ENCODE measurements at regions not wholly inside any gene's neighbourhood (a gene's known extent, or its start where the extent isn't known, plus 50 kb on each side); places are given as distances from the start of the nearest gene placed in this dataset.
"Not testable (repeated sequence)": the region's sequence is repeated elsewhere in the genome, so short reads cannot be mapped to it uniquely, and the experiment has no call there.

DNA sequence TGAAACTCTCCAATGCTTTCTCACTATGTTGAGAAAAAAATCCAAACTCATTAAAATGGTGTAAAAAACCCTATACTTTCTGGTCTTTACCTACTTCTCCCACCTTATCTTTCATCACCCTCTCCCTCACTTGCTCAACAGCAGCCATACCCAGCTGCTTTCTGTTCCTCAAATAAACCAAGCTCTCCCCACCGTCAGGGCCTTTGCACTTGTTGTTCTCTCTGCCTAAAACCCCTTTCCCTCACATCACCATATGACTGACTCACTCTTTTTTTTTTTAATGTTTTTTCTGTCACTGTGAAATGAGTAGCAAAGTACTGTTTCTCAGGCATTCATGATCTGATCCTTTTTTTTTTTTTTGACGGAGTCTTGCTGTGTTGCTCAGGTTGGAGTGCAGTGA lies 122.3 kb upstream of the TMEM164 start:
- DNase-seq, result no peak

DNA sequence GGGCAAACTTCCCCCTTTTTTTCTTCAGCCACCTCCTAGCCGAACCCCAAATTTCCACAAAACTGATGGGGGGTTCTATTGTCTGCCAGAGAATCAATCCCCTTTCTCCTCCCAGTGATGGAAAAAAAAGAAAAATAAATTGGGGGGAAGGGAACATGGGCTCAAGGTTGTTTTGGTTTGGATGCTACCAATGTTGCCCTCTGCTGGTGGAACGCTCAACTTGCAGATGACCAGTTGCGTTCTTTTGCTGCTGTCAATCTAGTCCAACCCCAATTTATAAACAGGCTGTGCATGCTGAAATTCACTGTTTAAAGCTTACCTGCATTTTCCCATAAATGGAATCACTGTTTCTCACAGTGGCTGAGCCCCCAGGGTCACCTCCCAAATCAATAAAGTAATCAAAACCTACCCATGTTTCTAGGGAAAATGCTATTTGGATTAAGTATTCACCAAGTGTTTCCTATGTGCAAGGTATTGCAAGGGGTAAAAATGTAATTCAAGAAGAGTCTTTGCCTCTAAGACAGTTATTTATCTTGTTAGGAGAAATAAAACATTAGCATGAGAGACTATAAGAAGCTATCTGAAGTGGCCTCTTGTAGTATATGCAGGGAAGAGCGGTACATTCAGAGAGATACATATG lies 116.7 kb upstream of the TMEM164 start:
- DNase-seq, result no peak

DNA sequence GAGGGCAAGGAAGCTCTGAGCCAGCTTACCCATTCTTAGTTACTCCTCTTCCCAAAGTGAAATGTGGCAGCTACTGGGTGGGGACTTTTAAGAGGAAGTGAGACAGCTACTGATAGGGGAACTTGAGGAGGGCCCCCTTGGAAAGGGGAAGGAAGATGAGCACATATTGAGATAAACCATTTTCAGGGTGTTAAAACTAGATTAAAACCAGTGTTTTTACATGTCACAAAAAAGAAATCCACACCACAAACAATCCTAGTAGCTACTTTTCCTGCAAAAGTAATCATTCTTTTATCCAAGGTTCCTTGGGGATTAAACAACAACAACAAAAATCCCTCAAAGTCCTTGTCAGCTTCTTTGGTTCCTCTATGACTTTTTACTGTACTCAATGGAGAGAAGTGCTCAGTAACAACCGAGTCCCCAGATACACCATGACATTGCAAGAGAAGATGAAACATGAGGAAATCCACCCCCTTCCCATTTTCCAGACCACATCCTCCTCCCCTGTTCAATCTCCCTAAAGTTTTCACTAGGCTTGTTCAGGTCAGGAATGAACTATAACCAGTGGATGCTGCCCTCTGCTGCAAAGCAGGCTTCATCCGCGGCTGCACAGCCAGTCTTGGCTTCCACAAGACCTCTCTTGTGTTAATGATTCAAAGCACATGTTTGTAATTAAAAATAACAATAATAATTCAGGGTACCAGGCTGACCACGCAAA lies 113.5 kb upstream of the TMEM164 start:
- DNase-seq, result no peak

DNA sequence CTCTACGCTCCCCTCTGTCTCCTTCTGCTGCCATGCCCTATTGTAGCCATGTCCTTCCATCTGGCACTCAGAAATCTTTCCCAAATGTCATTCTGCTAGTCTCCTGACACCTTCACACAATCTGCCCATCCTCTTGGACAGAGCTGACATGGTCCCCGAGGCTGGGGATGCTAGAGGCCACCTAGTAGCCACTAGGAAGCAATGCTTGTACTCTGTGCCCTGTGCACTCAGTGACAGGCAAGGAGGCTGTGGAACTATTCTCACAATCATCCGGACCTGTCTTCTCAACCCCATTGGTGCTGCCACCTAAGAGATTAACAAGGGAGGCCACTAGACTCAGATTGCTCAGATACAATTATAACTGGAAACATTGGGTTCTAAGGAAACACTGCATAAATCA lies 112.6 kb upstream of the TMEM164 start:
- no peak for DNase-seq

DNA sequence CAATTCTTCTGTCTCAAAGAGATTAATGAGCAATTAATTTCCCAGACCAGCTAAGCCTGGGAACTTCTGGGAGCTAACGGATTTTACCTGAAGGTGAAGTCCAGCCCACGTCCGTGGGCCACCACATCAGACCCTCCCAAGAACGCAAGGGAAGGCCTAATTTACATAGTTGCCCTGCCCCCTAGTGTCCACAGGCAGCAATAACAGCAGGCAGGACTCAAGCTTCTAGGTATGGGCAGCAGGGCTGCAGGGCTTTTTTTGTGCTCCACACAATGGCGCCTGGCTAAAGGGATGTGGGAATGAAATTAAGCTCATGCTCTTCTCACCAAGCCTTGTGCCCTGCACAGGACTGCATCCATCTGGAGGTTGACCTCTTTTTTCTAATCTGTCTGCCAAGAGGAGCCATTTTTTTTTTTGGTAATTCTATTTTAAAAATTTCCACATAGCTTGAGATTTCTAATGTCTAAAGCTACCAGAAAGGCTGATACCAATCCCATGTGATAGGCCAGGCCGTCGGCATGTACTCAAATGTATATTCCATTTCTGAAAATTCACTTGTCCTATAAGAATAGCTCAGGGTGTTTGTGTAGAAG lies 111.9 kb upstream of the TMEM164 start:
- DNase-seq, result no peak

DNA sequence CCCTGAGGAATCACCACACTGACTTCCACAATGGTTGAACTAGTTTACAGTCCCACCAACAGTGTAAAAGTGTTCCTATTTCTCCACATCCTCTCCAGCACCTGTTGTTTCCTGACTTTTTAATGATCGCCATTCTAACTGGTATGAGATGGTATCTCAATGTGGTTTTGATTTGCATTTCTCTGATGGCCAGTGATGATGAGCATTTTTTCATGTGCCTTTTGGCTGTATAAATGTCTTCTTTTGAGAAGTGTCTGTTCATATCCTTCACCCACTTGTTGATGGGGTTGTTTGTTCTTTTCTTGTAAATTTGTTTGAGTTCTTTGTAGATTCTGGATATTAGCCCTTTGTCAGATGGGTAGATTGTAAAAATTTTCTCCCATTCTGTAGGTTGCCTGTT lies 106.9 kb upstream of the TMEM164 start:
- DNase-seq, result not testable (repeated sequence)

DNA sequence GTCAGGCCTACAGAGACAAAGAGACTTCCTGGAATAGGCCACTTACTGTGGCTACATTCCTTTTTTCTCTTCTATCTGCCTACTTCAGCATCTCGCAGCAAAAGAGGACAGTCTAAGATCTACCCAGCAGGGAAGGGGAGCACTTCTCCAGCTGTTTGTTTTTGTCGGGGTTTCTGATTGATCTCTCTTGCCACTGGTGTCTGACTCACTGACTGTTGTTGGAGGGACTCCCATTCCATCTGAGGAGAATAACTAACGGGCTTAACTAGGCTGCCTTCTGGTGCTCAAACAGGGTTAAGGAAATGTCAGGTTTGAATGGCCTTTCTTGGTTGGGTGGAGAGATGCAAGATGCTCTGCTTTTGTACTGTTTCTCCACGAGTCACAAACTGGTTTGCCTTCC lies 100.2 kb upstream of the TMEM164 start:
- DNase-seq, result no peak

DNA sequence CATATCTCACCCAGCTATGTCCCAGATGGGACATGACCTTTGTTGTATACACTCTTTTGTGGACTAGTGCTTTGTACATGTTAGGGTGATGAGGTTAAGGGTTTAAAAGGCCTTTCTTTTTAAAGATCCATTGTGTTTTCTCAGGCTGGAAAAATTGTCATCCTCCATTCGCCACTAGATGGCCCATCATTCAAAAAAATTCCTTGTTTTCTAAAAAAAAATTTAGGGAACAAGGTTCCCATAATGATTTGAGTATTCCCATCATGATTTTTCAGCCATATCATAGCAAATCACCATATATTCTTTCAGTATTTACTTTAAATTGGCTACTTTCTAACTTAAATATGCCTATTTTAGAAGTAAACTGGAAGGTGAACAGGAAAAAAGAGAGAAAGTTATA lies 91.9 kb upstream of the TMEM164 start:
- DNase-seq, result no peak

DNA sequence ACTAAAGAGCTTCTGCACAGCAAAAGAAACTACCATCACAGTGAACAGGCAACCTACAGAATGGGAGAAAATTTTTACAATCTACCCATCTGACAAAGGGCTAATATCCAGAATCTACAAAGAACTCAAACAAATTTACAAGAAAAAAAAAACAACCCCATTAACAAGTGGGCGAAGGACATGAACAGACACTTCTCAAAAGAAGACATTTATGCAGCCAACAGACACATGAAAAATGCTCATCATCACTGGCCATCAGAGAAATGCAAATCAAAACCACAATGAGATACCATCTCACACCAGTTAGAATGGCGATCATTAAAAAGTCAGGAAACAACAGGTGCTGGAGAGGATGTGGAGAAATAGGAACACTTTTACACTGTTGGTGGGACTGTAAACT lies 89.9 kb upstream of the TMEM164 start:
- not testable (repeated sequence) for DNase-seq

DNA sequence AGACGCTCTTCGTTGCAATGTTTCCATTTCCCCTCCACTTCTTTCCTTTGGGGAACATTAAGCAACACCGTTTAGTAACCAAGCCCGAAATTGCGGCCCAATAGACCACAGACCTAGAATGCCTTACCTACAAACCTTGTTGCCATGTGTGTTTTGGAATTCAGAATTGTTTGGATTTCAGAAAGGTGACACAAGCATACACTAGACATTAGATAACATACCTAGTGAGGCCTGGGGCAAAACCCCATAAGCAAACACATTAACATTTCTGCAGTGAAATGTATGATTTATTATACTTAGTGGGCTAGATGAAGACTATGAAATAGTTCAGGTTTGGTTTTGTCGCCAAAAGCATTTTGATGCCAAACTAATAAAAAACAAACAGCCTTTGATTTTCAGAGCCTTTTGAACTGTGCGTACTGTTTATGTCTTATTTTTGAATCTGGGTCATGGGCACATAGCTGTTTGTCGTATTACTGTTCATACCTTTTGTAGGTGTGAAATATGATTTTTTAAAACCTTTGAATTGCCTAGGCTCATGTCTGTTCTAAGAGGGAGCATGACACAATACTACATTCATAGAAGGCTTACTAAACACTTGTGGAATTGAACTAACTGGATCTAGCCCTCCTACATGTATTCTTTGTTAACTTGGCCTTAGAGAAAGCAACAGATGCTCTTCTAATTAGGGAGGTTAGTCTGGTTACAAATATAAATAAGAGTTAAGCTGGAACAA lies 88.6 kb upstream of the TMEM164 start:
- no peak for DNase-seq

DNA sequence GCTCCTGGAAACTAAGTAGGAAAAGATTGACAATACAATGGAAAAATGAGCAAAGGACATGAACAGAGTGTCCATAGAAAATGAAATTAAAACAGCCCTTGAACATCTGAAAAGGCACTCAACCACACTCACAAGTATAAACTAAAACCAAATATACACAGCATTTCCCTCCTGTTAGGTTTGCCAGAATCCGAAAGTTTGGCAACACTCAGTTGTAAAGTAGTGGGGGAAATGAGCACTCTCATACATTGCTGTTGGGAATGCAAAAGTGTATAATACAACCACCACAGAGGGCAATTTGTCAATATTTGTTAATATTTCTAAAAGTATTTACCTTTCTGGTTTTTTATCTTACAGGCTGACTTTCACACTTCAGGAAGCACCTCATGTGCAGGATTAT lies 84.2 kb upstream of the TMEM164 start:
- DNase-seq, result no peak

DNA sequence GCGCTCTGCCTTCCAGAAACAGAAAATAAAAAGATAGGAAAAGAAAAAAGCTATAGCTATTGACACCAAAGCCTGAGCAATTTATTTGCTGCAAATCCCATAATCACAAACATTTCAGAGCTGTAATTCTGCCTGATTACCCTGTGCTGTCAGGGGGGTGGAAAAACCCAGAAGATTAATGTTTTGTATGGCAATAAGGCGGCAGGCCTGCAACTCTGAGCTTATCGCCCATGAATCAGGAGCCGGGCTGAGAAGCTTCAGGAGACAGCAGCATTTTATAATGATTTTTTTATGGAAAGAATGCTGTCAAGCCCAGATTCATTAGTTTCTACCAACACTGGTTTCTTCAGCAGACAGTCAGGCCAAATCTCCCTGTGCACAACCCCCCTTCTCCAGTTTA lies 82.6 kb upstream of the TMEM164 start:
- no peak for DNase-seq

DNA sequence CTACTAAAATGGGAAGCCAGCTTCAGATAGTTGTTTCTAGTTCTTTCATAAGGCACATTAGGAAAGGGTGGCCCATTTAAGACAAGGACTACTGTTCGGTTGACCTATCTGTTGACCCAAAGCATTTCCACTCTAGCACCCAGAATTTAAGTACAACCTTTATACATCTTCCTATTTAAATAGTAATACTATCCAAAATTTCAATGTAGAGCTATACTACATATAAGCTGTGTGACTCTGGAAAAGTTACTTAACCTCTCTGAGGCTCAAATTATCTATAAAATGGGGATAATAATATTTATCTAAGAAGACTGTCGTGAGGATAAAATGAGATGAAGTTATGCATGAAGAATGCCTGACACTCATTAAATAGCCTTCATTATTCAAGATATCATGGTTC lies 82.0 kb upstream of the TMEM164 start:
- no peak for DNase-seq

DNA sequence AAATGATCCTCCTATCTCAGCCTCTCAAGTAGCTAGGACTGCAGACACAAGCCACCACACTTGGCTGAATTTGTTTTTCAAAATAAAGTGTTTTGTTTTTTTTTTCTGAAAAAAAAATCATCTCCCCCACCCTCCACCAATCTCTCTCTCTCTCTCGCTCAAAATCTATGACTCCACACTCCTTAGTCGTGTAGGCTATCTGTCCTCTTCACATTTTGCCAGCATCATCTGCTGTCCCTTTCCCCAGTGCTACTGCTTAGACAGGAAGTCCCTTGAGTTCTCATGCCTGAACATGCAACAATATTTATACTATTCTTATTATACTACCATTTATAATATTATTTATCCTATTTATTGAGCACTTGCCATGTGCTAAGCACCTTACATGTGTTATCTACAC lies 80.7 kb upstream of the TMEM164 start:
- no peak for DNase-seq

DNA sequence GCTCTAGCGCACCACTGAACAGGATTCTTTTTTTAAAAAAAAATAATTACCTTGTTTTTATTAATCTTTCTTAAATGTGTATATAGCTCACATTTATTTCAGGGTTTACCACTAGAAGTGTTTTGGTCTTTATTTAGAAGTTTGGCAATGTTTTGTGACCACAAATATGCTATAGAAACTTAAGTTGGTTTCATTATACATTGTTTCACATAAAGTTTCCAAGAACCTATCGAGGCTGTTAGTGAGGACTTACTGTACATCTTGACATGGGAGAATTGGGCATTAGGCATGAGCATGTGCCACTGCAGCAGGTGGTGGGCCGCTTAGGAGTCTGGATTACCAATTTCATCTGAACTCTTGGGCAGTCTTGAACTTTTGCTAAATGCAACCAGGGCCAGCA lies 77.9 kb upstream of the TMEM164 start:
- not testable (repeated sequence) for DNase-seq

DNA sequence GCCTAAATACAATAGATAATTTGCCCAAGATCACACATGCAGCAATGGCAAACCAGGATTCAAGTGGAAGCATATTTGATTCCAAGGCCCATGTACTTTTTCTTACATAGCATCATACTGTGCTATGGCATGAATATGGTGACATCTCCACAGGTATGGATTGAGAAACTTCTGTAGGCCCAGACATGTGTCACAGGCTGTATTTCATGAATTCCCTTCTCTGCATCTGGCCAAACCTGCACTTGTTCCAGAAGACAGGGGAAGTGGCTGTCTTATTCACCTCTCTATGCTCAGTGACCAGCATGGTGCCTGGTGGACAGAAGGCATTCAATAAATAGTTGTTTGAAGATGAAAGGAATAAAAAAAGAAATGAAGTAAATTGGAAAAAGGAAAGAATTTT lies 77.3 kb upstream of the TMEM164 start:
- DNase-seq, result no peak

DNA sequence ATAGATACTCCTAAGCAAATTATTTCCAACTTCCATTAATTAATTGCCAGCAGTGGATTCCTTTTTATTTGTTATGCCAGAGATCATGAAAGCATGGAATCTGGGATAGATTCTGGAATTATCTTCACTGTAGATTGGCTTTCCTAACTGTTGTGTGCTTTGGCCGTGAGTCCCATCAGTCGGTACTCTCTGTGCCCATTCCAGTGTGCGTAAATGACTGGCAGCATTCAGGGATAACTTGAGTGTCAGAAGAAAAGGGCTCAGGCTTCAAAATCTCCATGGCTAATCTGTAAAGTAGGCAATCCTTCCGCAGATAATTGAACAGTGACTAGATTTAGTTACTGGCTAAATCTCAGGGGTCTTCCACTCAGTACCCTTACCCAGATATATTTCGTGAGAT lies 76.8 kb upstream of the TMEM164 start:
- no peak for DNase-seq

DNA sequence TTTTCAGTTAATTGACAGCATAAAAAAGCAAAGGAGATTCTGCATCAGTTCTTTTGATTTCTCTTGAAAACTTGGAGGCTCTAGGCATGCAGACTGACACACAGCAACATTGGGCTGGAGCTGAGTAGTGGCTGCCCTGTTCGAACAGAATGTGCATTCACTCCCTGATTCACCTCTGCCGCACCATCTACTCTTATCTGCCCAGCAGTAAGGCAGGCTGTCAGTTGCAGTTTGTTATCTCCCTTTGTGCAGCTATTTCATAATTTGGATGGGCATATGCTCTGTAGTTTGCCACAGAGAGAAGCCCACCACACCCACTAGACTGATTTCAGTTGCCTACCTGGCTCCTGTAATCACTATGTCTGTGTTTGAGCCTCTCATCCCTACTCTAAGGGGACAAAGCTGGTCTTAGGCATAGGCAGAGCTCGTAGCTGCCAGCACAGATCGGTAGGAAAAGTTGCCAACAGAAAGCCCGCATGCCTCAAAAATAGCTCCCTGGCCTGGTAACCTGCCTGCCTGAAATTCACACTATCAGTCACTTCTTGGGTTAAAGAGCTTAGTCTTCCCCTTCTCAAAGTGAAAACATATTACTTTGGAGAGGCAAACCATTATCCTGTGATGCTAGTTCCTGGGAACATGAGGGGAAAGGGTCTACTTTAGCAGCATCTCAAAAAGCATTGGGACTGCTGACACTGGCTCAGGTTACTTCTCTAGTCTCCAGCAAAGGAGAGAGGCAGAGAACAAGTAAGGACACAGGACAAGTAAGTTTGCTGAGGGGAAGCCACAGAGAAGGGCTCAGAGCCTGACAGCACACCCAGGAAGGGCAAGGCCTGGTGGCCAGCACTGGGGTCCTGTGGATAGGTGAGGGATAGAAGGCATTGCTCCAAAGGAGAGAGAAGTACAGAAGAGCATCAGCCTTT lies 75.9 kb upstream of the TMEM164 start:
- DNase-seq, result peak in 1 of 2 experiments; percentile 0

DNA sequence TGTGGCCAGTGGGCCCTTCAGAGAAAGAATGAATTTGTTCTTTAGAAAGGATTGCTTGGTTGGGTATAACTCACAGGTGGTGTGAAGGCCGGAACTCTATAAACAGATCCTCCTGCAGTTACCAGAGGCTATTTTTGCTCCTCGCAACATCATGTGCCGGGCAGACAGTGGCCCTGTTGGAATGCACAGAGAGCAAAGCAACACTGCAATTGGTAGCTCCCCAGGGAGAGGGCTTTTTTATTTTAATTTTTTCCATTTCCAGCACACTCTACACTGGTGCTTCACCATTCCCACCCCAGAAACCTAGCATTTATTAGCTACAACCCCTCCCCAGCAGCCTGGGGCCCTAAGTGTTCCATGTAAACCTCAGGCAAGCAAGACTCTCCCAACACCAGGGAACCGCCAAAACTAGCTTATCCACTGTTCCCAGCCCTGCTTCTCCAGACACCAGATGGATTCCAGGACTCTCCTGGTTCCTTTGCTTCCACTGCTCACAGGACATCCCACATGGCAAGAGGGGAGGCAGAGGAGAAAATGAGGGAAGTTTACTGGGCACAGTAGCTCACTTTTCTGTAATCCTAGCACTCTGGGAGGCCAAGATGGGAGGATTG lies 75.1 kb upstream of the TMEM164 start:
- peak in 1 of 2 experiments; percentile 2 for DNase-seq

DNA sequence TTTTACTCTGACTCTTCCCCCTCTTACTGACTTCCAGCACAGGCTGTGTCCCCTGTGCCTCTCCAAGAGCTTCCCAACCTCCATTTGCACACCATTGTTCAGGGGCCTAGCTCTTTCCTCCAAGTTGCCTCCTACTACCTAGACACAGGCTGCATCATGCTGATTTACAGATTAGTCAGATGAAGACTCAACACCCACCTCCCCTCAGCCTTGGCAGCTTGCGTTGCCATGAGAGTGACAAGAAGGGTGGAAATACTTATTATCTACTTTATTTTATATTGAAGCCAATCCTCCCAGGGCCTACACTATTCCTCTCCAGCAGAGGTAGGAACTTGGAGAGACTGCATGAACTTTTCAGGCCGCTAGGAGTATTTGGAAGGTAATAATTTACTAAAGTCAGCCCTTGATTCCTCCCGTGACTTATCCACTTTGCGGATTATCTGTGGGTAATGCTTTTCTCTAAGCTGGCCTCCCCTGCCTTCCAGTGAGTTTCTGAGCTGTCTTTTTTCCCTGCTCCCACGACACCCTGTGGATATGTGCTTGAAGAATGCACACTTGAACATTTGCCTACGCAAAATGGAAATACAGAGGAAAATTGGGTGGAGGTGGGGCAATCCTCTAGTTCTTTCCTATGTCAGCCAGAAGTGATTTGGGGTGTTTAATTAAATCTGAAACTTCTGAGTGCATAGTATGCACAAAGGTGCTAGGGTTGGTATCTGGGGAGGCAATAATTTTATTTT lies 74.1 kb upstream of the TMEM164 start:
- no peak for DNase-seq

DNA sequence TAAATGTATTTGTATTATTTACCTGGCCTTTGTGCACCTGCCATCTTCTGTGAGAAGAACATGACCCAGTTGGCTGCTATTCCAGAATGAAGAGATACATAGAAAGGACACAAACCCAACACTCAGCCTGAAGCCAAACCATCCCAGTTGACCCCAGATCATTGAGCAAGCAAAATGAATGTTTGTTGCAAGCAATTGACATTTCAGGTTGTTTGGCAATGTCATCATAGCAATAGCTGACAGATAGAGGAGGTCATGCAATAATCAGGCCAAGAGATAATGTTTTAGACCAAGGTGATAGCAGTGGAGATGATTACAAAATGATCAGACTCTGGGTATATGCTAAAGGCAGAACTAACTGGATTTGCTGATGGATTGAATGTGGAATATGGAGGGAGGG lies 71.2 kb upstream of the TMEM164 start:
- DNase-seq, result no peak

DNA sequence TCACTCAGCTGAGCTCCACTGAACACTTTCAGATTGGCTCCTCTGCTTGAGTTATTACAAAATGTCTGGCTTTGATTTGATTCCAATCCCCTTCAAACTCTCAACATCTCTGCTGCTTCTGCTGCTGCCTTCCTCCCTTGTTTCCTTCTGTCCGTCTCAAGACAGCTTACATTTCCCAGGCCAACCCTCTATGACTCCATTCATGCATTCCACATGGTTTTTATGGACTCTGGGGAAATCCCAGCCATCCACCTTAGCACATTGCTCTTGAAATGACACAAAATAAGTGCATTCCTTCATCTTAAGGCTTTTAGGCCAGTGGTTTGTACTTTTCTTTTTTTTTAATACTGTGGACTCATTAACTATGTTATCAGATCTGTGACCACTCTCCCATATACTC lies 68.5 kb upstream of the TMEM164 start:
- DNase-seq, result no peak
